Endothelial cell of umbilical vein (primary cell): ENCODE measurements at regions not wholly inside any gene's neighbourhood (a gene's known extent, or its start where the extent isn't known, plus 50 kb on each side); places are given as distances from the start of the nearest gene placed in this dataset.

ENCODE experiments used
- BruUV-seq: library from RNA; stranded (reverse); fragments of 400-500 nt; replicated peaks from 2 replicates; lab custom pipeline; 2021; lab: Mats Ljungman, UMichigan
- CTCF ChIA-PET: fragments of 300-600, 350-600 bp; sonication (Branson Sonifier 250); formaldehyde crosslinking; loops from one replicate; lab custom pipeline; 2021; ENCODE audit warnings: antibody characterized with exemption, inconsistent platforms; lab: Charles Lee
- POLR2A ChIA-PET: fragments of 300-600, 350-600 bp; sonication (Branson Sonifier 250); formaldehyde crosslinking; loops from one replicate; lab custom pipeline; 2021; ENCODE audit warnings: antibody characterized with exemption, inconsistent platforms; lab: Charles Lee
- DNase-seq: peaks from one replicate; pipeline ENCODE4 v3.0.0-alpha.2; 2011; ENCODE audit warnings: low read depth, low spot score
- FAIRE-seq: peaks from 2 replicates; lab custom pipeline; 2011; peaks lifted over from hg19 to GRCh38; lab: Jason Lieb, UNC
- H2AFZ ChIP-seq: 2 replicates; pipeline ENCODE4 v1.6.0; 2012; ENCODE audit warnings: low read depth, low read length, control low read depth, inconsistent platforms
- H3K27ac ChIP-seq: 2 replicates; pipeline ENCODE4 v1.5.1; 2011; ENCODE audit warnings: low read depth, mild to moderate bottlenecking, control low read depth, low read length, moderate library complexity; ENCODE audit not compliant: insufficient read depth
- H3K27me3 ChIP-seq, 2 experiments: 2 replicates each; pipeline versions ENCODE4 v1.6.0 to v1.6.1; 2011; ENCODE audit warnings: low read length in 2 of 2, mixed read lengths in 1 of 2; ENCODE audit not compliant: control insufficient read depth in 2 of 2, insufficient read depth in 2 of 2
- H3K36me3 ChIP-seq, 2 experiments: 2 replicates in 1 of 2; 3 replicates in 1 of 2; pipeline ENCODE4 v1.5.1; 2011; ENCODE audit warnings: low read length in 2 of 2, mild to moderate bottlenecking in 1 of 2, moderate library complexity in 1 of 2; ENCODE audit not compliant: control insufficient read depth in 2 of 2, insufficient read depth in 2 of 2; ENCODE audit errors: extremely low read depth in 1 of 2
- H3K4me1 ChIP-seq: 3 replicates; pipeline ENCODE4 v1.5.1; 2011; ENCODE audit warnings: mild to moderate bottlenecking, low read length; ENCODE audit not compliant: control insufficient read depth, insufficient read depth; ENCODE audit errors: extremely low read depth
- H3K4me2 ChIP-seq: 2 replicates; pipeline ENCODE4 v1.6.1; 2011; ENCODE audit warnings: low read length, control low read depth, mixed read lengths; ENCODE audit not compliant: insufficient read depth
- H3K4me3 ChIP-seq, 3 experiments: fragments of 200-600 bp in 1 of 3; sonication (generic), shearing (Covaris generic) in 1 of 3; replicated peaks in 1 of 3; 2 replicates each; pipeline ENCODE4 v1.5.1; 2011 to 2016; ENCODE audit warnings: control low read depth in 3 of 3, low read length in 3 of 3, mild to moderate bottlenecking in 2 of 3, inconsistent platforms in 1 of 3, low read depth in 1 of 3, moderate library complexity in 1 of 3; ENCODE audit not compliant: insufficient read depth in 1 of 3
- H3K79me2 ChIP-seq: 2 replicates; pipeline ENCODE4 v1.6.0; 2012; ENCODE audit warnings: low read length, inconsistent platforms; ENCODE audit not compliant: control insufficient read depth, insufficient read depth
- H3K9ac ChIP-seq: replicated peaks from 2 replicates; pipeline ENCODE3; 2011; ENCODE audit warnings: low read length, control low read depth; ENCODE audit not compliant: insufficient read depth; ENCODE audit errors: extremely low read depth
- H3K9me1 ChIP-seq: replicated peaks from 3 replicates; pipeline ENCODE4 v1.6.0; 2011; ENCODE audit warnings: mild to moderate bottlenecking, low read length; ENCODE audit not compliant: control insufficient read depth, insufficient read depth; ENCODE audit errors: extremely low read depth
- H3K9me3 ChIP-seq: replicated peaks from 2 replicates; pipeline ENCODE4 v1.5.1; 2012; ENCODE audit warnings: low read length, inconsistent platforms; ENCODE audit not compliant: control insufficient read depth, insufficient read depth
- H4K20me1 ChIP-seq: replicated peaks from 2 replicates; pipeline ENCODE3; 2011; ENCODE audit warnings: mild to moderate bottlenecking, low read length; ENCODE audit not compliant: control insufficient read depth, insufficient read depth; ENCODE audit errors: extremely low read depth
- EZH2 ChIP-seq: IDR thresholded peaks from 2 replicates; pipeline ENCODE4 v1.6.1; 2012; ENCODE audit warnings: borderline replicate concordance, low read depth, mild to moderate bottlenecking, moderate library complexity, low read length, inconsistent platforms; ENCODE audit not compliant: severe bottlenecking
- FOS ChIP-seq: IDR thresholded peaks from 2 replicates; pipeline ENCODE4 v1.6.1; 2011; ENCODE audit warnings: mild to moderate bottlenecking, low read length, moderate library complexity, borderline replicate concordance; ENCODE audit not compliant: insufficient read depth
- GATA2 ChIP-seq: IDR thresholded peaks from 2 replicates; pipeline ENCODE4 v1.7.0; 2011; ENCODE audit warnings: low read depth, mild to moderate bottlenecking, moderate library complexity, mixed read lengths, low read length; ENCODE audit not compliant: insufficient read length, insufficient read depth
- JUN ChIP-seq: IDR thresholded peaks from 2 replicates; pipeline ENCODE4 v1.6.1; 2011; ENCODE audit warnings: borderline replicate concordance, low read depth; ENCODE audit not compliant: insufficient read length, insufficient read depth
- MYC ChIP-seq: IDR thresholded peaks from one replicate; pipeline ENCODE4 v1.6.1; 2011; ENCODE audit warnings: mild to moderate bottlenecking, low read depth, low read length
- POLR2A ChIP-seq: IDR thresholded peaks from 2 replicates; pipeline ENCODE4 v1.6.1; 2012; ENCODE audit warnings: low read depth, mild to moderate bottlenecking, control low read depth, low read length
- POLR2AphosphoS5 ChIP-seq: IDR thresholded peaks from 2 replicates; pipeline ENCODE4 v1.6.1; 2012; ENCODE audit warnings: low read depth, mild to moderate bottlenecking, control low read depth, low read length, moderate library complexity; ENCODE audit not compliant: insufficient read depth
- dilution Hi-C: fragments of 300-500 bp; cut with MboI; formaldehyde crosslinking; loops from one replicate; pipeline ENCODE4 v1.15.0; 2019; ENCODE audit warnings: low sequenced_read_pairs; ENCODE audit not compliant: extremely low pct_ligation_motif_present
- intact Hi-C: fragments of 100-400 bp; cut with micrococcal nuclease; formaldehyde crosslinking; loops from one replicate; pipeline ENCODE4 v1.10.0; 2022
- TF ChIP-seq, protein P1 (sequence below), 2 donors: IDR thresholded peaks; 1 replicate in 1 of 2; 2 replicates in 1 of 2; pipeline ENCODE4 v1.5.1; 2011; ENCODE audit warnings: low read length in 2 of 2, mild to moderate bottlenecking in 2 of 2, moderate library complexity in 2 of 2, control low read depth in 1 of 2, inconsistent platforms in 1 of 2, low read depth in 1 of 2; ENCODE audit not compliant: insufficient read depth in 1 of 2; ENCODE audit errors: extremely low read depth in 1 of 2
- TF ChIP-seq, protein P2 (sequence below): IDR thresholded peaks from 2 replicates; pipeline ENCODE4 v1.6.1; 2011; ENCODE audit not compliant: insufficient read depth, insufficient read length

DNA sequence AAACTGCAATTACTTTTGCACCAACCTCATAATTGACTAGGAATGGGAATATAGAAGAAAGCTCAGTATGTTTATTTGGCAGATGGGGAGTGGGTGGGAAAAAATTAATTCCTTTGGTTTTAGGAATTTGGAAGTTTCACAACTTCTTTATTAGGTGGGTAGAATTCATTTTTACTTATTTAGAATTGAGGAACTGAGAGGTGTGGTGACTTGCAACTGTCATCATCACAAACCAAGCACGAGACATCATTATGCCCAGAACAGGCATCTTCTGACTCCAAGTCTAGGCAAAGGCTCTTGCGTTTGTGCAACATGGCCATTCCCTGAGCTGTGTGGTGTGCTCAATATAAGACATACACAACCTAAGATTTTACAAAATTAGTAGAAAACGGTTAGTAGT, 380.0 kb downstream of the ATP23 start:
- H3K79me2 ChIP-seq, result no peaks in the 10 kb centered on the region
- H3K9me3 ChIP-seq, result no peaks in the 10 kb centered on the region
- H3K9ac ChIP-seq, result no peak overlapping the region
- no peak overlapping the region for H2AFZ ChIP-seq
- TF ChIP-seq, protein P1, sequence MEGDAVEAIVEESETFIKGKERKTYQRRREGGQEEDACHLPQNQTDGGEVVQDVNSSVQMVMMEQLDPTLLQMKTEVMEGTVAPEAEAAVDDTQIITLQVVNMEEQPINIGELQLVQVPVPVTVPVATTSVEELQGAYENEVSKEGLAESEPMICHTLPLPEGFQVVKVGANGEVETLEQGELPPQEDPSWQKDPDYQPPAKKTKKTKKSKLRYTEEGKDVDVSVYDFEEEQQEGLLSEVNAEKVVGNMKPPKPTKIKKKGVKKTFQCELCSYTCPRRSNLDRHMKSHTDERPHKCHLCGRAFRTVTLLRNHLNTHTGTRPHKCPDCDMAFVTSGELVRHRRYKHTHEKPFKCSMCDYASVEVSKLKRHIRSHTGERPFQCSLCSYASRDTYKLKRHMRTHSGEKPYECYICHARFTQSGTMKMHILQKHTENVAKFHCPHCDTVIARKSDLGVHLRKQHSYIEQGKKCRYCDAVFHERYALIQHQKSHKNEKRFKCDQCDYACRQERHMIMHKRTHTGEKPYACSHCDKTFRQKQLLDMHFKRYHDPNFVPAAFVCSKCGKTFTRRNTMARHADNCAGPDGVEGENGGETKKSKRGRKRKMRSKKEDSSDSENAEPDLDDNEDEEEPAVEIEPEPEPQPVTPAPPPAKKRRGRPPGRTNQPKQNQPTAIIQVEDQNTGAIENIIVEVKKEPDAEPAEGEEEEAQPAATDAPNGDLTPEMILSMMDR (IDR thresholded peaks at IDR 0.05; ENCODE audit: extremely low read depth in 1 of 2, insufficient read depth in 1 of 2, low read depth in 1 of 2, low read length in 2 of 2), result no peak
- TF ChIP-seq GATA2, result no peak
- no peak for TF ChIP-seq POLR2AphosphoS5
- TF ChIP-seq, protein P2, sequence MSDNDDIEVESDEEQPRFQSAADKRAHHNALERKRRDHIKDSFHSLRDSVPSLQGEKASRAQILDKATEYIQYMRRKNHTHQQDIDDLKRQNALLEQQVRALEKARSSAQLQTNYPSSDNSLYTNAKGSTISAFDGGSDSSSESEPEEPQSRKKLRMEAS, result no peak
- TF ChIP-seq MYC, result no peak
- no peak for TF ChIP-seq JUN
- TF ChIP-seq EZH2, result no peak
- TF ChIP-seq FOS, result no peak
- TF ChIP-seq POLR2A, result no peak
- BruUV-seq, result no TSS peak
- intact Hi-C loops, result no loop called here
- no peaks in the 10 kb centered on the region for H3K9me1 ChIP-seq
- no peak for DNase-seq
- CTCF ChIA-PET, result interaction anchor here (1.1 kb wide), 1 partner anchor 10 kb away, joined by 3 read pairs; no protein-coding TSS in a partner anchor
- H3K4me2 ChIP-seq, result no peak overlapping the region
- H3K4me1 ChIP-seq, result no peaks in the 10 kb centered on the region
- POLR2A ChIA-PET, result no interaction called here
- H3K36me3 ChIP-seq, result no peaks in the 10 kb centered on the region
- no peaks in the 10 kb centered on the region for H3K27me3 ChIP-seq
- no peak overlapping the region for H3K27ac ChIP-seq
- H3K4me3 ChIP-seq, result no peak overlapping the region
- H4K20me1 ChIP-seq, result no peaks in the 10 kb centered on the region
- dilution Hi-C loops, result no loop called here
- peak; percentile 21 for FAIRE-seq
